Heart left ventricle (tissue), 16 donors: ENCODE measurements at regions not wholly inside any gene's neighbourhood (a gene's known extent, or its start where the extent isn't known, plus 50 kb on each side); places are given as distances from the start of the nearest gene placed in this dataset.
A peak's percentile ranks its signal among the peaks of the same experiment; 100 is the strongest.
"Not testable (repeated sequence)": the region's sequence is repeated elsewhere in the genome, so short reads cannot be mapped to it uniquely, and the experiment has no call there.

ENCODE experiments used
- ATAC-seq, 4 donors: fragments of 200-7000 bp; cut with Tn5 transposase; one replicate each; pipeline ENCODE4 v1.9.1; 2020 to 2022; ENCODE audit warnings: moderate library complexity in 4 of 4, mild to moderate bottlenecking in 3 of 4, moderate number of reproducible peaks in 1 of 4
- DNase-seq, 5 donors: peaks; one replicate each; pipeline ENCODE4 v3.0.0-alpha.2; 2020
- H3K27ac ChIP-seq, 12 donors: fragments of 200-600 bp; sonication (generic) in 4 of 12; one replicate each; pipeline versions ENCODE4 v1.5.0 to v1.8.0; 2016 to 2022; ENCODE audit warnings: mild to moderate bottlenecking in 2 of 12
- H3K27me3 ChIP-seq, 9 donors: fragments of 200-600 bp; sonication (generic) in 2 of 9; one replicate each; pipeline versions ENCODE4 v1.5.1 to v1.8.0; 2016 to 2022; ENCODE audit warnings: mild to moderate bottlenecking in 3 of 9
- H3K36me3 ChIP-seq, 9 donors: fragments of 200-600 bp; sonication (generic) in 2 of 9; one replicate each; pipeline versions ENCODE4 v1.5.0 to v1.8.0; 2018 to 2022; ENCODE audit warnings: mild to moderate bottlenecking in 2 of 9
- H3K4me1 ChIP-seq, 12 donors: fragments of 200-600 bp; sonication (generic) in 4 of 12; one replicate each; pipeline versions ENCODE4 v1.5.0 to v1.8.0; 2016 to 2022; ENCODE audit warnings: mild to moderate bottlenecking in 3 of 12
- H3K4me3 ChIP-seq, 12 donors: fragments of 200-600 bp; sonication (generic) in 4 of 12; one replicate each; pipeline versions ENCODE4 v1.5.0 to v1.8.0; 2017 to 2022; ENCODE audit warnings: mild to moderate bottlenecking in 9 of 12, moderate library complexity in 4 of 12
- H3K9me3 ChIP-seq, 12 donors: fragments of 200-600 bp; sonication (generic) in 4 of 12; one replicate each; pipeline versions ENCODE4 v1.5.0 to v1.8.0; 2016 to 2022; ENCODE audit warnings: mild to moderate bottlenecking in 1 of 12
- CTCF ChIP-seq, 12 donors: fragments of 200-600 bp; sonication (generic) in 4 of 12; IDR thresholded peaks; one replicate each; pipeline versions ENCODE4 v1.5.0 to v1.8.0; 2018 to 2022; ENCODE audit warnings: antibody characterized with exemption in 12 of 12, mild to moderate bottlenecking in 5 of 12
- POLR2A ChIP-seq, 2 donors: fragments of 450-650 bp; IDR thresholded peaks; one replicate each; pipeline ENCODE4 v1.6.1; 2017; ENCODE audit warnings: antibody characterized with exemption in 2 of 2, mild to moderate bottlenecking in 2 of 2, moderate library complexity in 2 of 2
- WGBS, 4 donors: extraction: QIAGEN DNeasy Blood & Tissue Kit in 2 of 4; methylation state at CpG; one replicate each; pipeline versions ENCODE4 v1.1.5 to v1.1.7; 2013 to 2018; 5-methylcytosine and 5-hydroxymethylcytosine counted together
- intact Hi-C, 10 donors: fragments of 100-400 bp; cut with DNase I; formaldehyde crosslinking; loops; one replicate each; pipeline versions ENCODE4 v1.11.1 to v1.14.2; 2022
- donor health status: ischemic (EF 13 %, LVEDD 7.1; RV severe dilation, severe dysfunction).
- donor health status: healthy with polysubstance abuse.
- donor health status: DM: no; HTN: yes; CAD: no.
- donor health status: DM: no; HTN: no; CAD: no.
- donor health status: ischemic (EF 25% LVEDD 6.9; RV normal size, moderate dysfunction).
- donor health status: ischemic (EF 25% LVEDD 5.7; RV mildly dilated, moderate dysfunction).
- donor health status: healthy.
- donor health status: DM: yes; HTN: yes; CAD: no.
- donor health status: ischemic (EF 35%, LVEDD 5.7; RV mildly dilated, moderate dysfunction).
- donor health status: nonischemic (EF 11% LVEDD 7.7; RV severe dilation, severe dysfunction).
- donor health status: DM: yes; HTN: yes; CAD: no.
- donor health status: PGD.
- donor health status: ischemic (EF 29% LVEDD 5.4; RV normal size, mild dysfunction).
- donor health status: nonischemic (EF 23%, LVEDD 6.1; RV moderate dilation, normal function).

- Histone ChIP-seq H3K9me3 (peaks cover 0 to 4% (median 0%) of the 10 kb centered on the region in 12 donors), H3K27ac (no peak overlapping the region), H3K4me1 (peaks cover 0 to 3% (median 0%) of the 10 kb centered on the region in 12 donors), H3K4me3 (no peak overlapping the region), H3K36me3 (no peaks in the 10 kb centered on the region), H3K27me3 (no peaks in the 10 kb centered on the region)
- intact Hi-C loops = no loop called here
- TF ChIP-seq POLR2A (IDR thresholded peaks at IDR 0.05) = no peak
- TF ChIP-seq CTCF (IDR thresholded peaks at IDR 0.05) = no peak
- ATAC-seq = no peak
- DNase-seq = peak in 1 of 5 donors; percentile 21
- 43 to 70% (median 66%) methylated on average over 9 of the region's 9 CpGs for WGBS, 4 donors
Measured at GRCh38 chr6:130632277-130632676, 194.9 kb upstream of the SMLR1 start.

GRCh38 chr6:130632897-130633296 lies 194.3 kb upstream of the SMLR1 start:
- DNase-seq (no peak), ATAC-seq (no peak)
- TF ChIP-seq CTCF (IDR thresholded peaks at IDR 0.05) = no peak
- TF ChIP-seq POLR2A (IDR thresholded peaks at IDR 0.05) = no peak
- WGBS, 4 donors = 22 to 38% (median 23%) methylated on average over 2 of the region's 2 CpGs
- no peaks in the 10 kb centered on the region for H3K27me3 ChIP-seq
- no peak overlapping the region for H3K4me3 ChIP-seq
- intact Hi-C loops = no loop called here
- peaks cover 0 to 3% (median 0%) of the 10 kb centered on the region in 12 donors for H3K4me1 ChIP-seq
- no peak overlapping the region for H3K27ac ChIP-seq
- peaks cover 0 to 7% (median 0%) of the 10 kb centered on the region in 12 donors for H3K9me3 ChIP-seq
- no peaks in the 10 kb centered on the region for H3K36me3 ChIP-seq

GRCh38 chr6:130643361-130643760 lies 183.8 kb upstream of the SMLR1 start:
- TF ChIP-seq POLR2A (IDR thresholded peaks at IDR 0.05) (no peak), CTCF (IDR thresholded peaks at IDR 0.05) (no peak)
- intact Hi-C loops = no loop called here

GRCh38 chr6:130644175-130644574 lies 183.0 kb upstream of the SMLR1 start:
- peaks cover 0 to 31% (median 11%) of the 10 kb centered on the region in 12 donors for H3K9me3 ChIP-seq
- no peak for TF ChIP-seq POLR2A (IDR thresholded peaks at IDR 0.05)
- no peak for TF ChIP-seq CTCF (IDR thresholded peaks at IDR 0.05)
- 85 to 93% (median 90%) methylated on average over 2 of the region's 2 CpGs for WGBS, 4 donors
- ATAC-seq = no peak
- DNase-seq = no peak
- no peak overlapping the region for H3K27ac ChIP-seq
- H3K4me3 ChIP-seq = no peak overlapping the region
- intact Hi-C loops = no loop called here
- H3K27me3 ChIP-seq = no peaks in the 10 kb centered on the region
- H3K36me3 ChIP-seq = no peaks in the 10 kb centered on the region
- no peaks in the 10 kb centered on the region for H3K4me1 ChIP-seq

More at GRCh38 chr6:130643361-130643760, 183.8 kb upstream of the SMLR1 start:
- DNase-seq (no peak), ATAC-seq (no peak)
- Histone ChIP-seq H3K27me3 (no peaks in the 10 kb centered on the region), H3K36me3 (no peaks in the 10 kb centered on the region), H3K27ac (no peak overlapping the region), H3K4me1 (no peaks in the 10 kb centered on the region), H3K4me3 (no peak overlapping the region), H3K9me3 (peaks cover 0 to 39% (median 15%) of the 10 kb centered on the region in 12 donors)
- WGBS, 4 donors = 25 to 43% (median 39%) methylated on average over 1 of the region's 1 CpG

GRCh38 chr6:130644769-130645168 lies 182.4 kb upstream of the SMLR1 start:
- WGBS, 4 donors = 87 to 91% (median 90%) methylated on average over 3 of the region's 3 CpGs
- H3K9me3 ChIP-seq = peaks cover 0 to 29% (median 9%) of the 10 kb centered on the region in 12 donors
- intact Hi-C loops = not testable (repeated sequence)

More at GRCh38 chr6:130644769-130645168, 182.4 kb upstream of the SMLR1 start:
- not testable (repeated sequence) for ATAC-seq, H3K27ac ChIP-seq, H3K27me3 ChIP-seq, H3K4me3 ChIP-seq, DNase-seq, H3K36me3 ChIP-seq, H3K4me1 ChIP-seq
